Stimulated activated CD4-positive, alpha-beta T cell treated with anti-CD3 and anti-CD28 coated beads, Interleukin-12 subunit alpha, Interleukin-12 subunit beta, amount 100 ng/mL, for 4 hours (primary cell): ENCODE measurements at regions not wholly inside any gene's neighbourhood (a gene's known extent, or its start where the extent isn't known, plus 50 kb on each side); places are given as distances from the start of the nearest gene placed in this dataset.
A peak's percentile ranks its signal among the peaks of the same experiment; 100 is the strongest.
"Not testable (repeated sequence)": the region's sequence is repeated elsewhere in the genome, so short reads cannot be mapped to it uniquely, and the experiment has no call there.

ENCODE experiments used
- DNase-seq: peaks from one replicate; pipeline ENCODE4 v3.0.0-alpha.2; 2020

- no peak for DNase-seq
These were observed 279.2 kb upstream of the DUSP10 start for GRCh38 chr1:222021129-222021528.

- DNase-seq = no peak
These were observed 278.7 kb upstream of the DUSP10 start for GRCh38 chr1:222020553-222020952.

GRCh38 chr1:222019029-222019428 lies 277.1 kb upstream of the DUSP10 start:
- no peak for DNase-seq

GRCh38 chr1:222018041-222018440 lies 276.2 kb upstream of the DUSP10 start:
- no peak for DNase-seq

GRCh38 chr1:222015686-222016085 lies 273.8 kb upstream of the DUSP10 start:
- DNase-seq = no peak

GRCh38 chr1:222014001-222014400 lies 272.1 kb upstream of the DUSP10 start:
- DNase-seq = no peak

GRCh38 chr1:222012816-222013215 lies 270.9 kb upstream of the DUSP10 start:
- no peak for DNase-seq

GRCh38 chr1:222010306-222010705 lies 268.4 kb upstream of the DUSP10 start:
- DNase-seq = no peak

- no peak for DNase-seq
These were observed 267.3 kb upstream of the DUSP10 start for GRCh38 chr1:222009105-222009730.

GRCh38 chr1:222006715-222007114 lies 264.8 kb upstream of the DUSP10 start:
- DNase-seq = no peak

GRCh38 chr1:222004784-222005183 lies 262.9 kb upstream of the DUSP10 start:
- DNase-seq = no peak

GRCh38 chr1:222004034-222004433 lies 262.1 kb upstream of the DUSP10 start:
- DNase-seq = no peak

- DNase-seq = no peak
These were observed 260.6 kb upstream of the DUSP10 start for GRCh38 chr1:222002503-222002902.

- DNase-seq = no peak
These were observed 258.2 kb upstream of the DUSP10 start for GRCh38 chr1:222000131-222000530.

- no peak for DNase-seq
These were observed 256.9 kb upstream of the DUSP10 start for GRCh38 chr1:221998781-221999180.

- no peak for DNase-seq
These were observed 256.3 kb upstream of the DUSP10 start for GRCh38 chr1:221998186-221998612.

GRCh38 chr1:221997012-221997411 lies 255.1 kb upstream of the DUSP10 start:
- DNase-seq = not testable (repeated sequence)

GRCh38 chr1:221994939-221995338 lies 253.1 kb upstream of the DUSP10 start:
- DNase-seq = no peak

- peak; percentile 11 for DNase-seq
These were observed 252.4 kb upstream of the DUSP10 start for GRCh38 chr1:221994274-221994698.

- DNase-seq = no peak
These were observed 251.6 kb upstream of the DUSP10 start for GRCh38 chr1:221993444-221993948.

- no peak for DNase-seq
These were observed 250.5 kb upstream of the DUSP10 start for GRCh38 chr1:221992427-221992826.

GRCh38 chr1:221991221-221991620 lies 249.3 kb upstream of the DUSP10 start:
- DNase-seq = no peak

GRCh38 chr1:221989741-221990140 lies 247.9 kb upstream of the DUSP10 start:
- no peak for DNase-seq

GRCh38 chr1:221988829-221989228 lies 246.9 kb upstream of the DUSP10 start:
- no peak for DNase-seq

GRCh38 chr1:221987860-221988520 lies 246.1 kb upstream of the DUSP10 start:
- DNase-seq = no peak
